CD4-positive, alpha-beta T cell treated with Interferon alpha-2 for 1 hour (primary cell): ENCODE measurements at regions not wholly inside any gene's neighbourhood (a gene's known extent, or its start where the extent isn't known, plus 50 kb on each side); places are given as distances from the start of the nearest gene placed in this dataset.
A peak's percentile ranks its signal among the peaks of the same experiment; 100 is the strongest.
"Not testable (repeated sequence)": the region's sequence is repeated elsewhere in the genome, so short reads cannot be mapped to it uniquely, and the experiment has no call there.

ENCODE experiments used
- DNase-seq, 2 donors: peaks; one replicate each; pipeline ENCODE4 v3.0.0-alpha.2; 2020 to 2022

- DNase-seq, result peak in 1 of 2 donors; percentile 16
These were observed 139.1 kb downstream of the CDH26 start for GRCh38 chr20:60097285-60097684.

GRCh38 chr20:60100780-60101179 is 142.6 kb downstream of the CDH26 start:
- DNase-seq, result no peak

- DNase-seq, result no peak
These were observed 143.1 kb downstream of the CDH26 start for GRCh38 chr20:60101201-60101890.

- DNase-seq, result no peak
These were observed 143.7 kb downstream of the CDH26 start for GRCh38 chr20:60101891-60102281.

- DNase-seq, result no peak
These were observed 144.5 kb downstream of the CDH26 start for GRCh38 chr20:60102665-60103210.

GRCh38 chr20:60104993-60105803 is 147.0 kb downstream of the CDH26 start:
- DNase-seq, result no peak

GRCh38 chr20:60106186-60106585 is 148.0 kb downstream of the CDH26 start:
- DNase-seq, result not testable (repeated sequence)

- DNase-seq, result no peak
These were observed 149.6 kb downstream of the CDH26 start for GRCh38 chr20:60107621-60108390.

GRCh38 chr20:60108397-60108796 is 150.2 kb downstream of the CDH26 start:
- DNase-seq, result no peak

GRCh38 chr20:60113024-60113724 is 155.0 kb downstream of the CDH26 start:
- DNase-seq, result no peak

GRCh38 chr20:60113771-60114170 is 155.5 kb downstream of the CDH26 start:
- DNase-seq, result no peak

GRCh38 chr20:60115451-60115850 is 157.2 kb downstream of the CDH26 start:
- DNase-seq, result no peak

GRCh38 chr20:60116128-60116909 is 158.1 kb downstream of the CDH26 start:
- no peak for DNase-seq

GRCh38 chr20:60117065-60117464 is 158.8 kb downstream of the CDH26 start:
- no peak for DNase-seq

- no peak for DNase-seq
These were observed 163.7 kb downstream of the CDH26 start for GRCh38 chr20:60121903-60122302.

- DNase-seq, result no peak
These were observed 164.4 kb downstream of the CDH26 start for GRCh38 chr20:60122671-60123070.

GRCh38 chr20:60123096-60123495 is 164.9 kb downstream of the CDH26 start:
- DNase-seq, result no peak

- no peak for DNase-seq
These were observed 165.4 kb downstream of the CDH26 start for GRCh38 chr20:60123652-60124051.

- no peak for DNase-seq
These were observed 166.7 kb downstream of the CDH26 start for GRCh38 chr20:60124776-60125381.

GRCh38 chr20:60125513-60125912 is 167.3 kb downstream of the CDH26 start:
- DNase-seq, result no peak

- no peak for DNase-seq
These were observed 168.8 kb downstream of the CDH26 start for GRCh38 chr20:60126975-60127374.
